ENCODE measurements at regions not wholly inside any gene's neighbourhood (a gene's known extent, or its start where the extent isn't known, plus 50 kb on each side); places are given as distances from the start of the nearest gene placed in this dataset.

DNA sequence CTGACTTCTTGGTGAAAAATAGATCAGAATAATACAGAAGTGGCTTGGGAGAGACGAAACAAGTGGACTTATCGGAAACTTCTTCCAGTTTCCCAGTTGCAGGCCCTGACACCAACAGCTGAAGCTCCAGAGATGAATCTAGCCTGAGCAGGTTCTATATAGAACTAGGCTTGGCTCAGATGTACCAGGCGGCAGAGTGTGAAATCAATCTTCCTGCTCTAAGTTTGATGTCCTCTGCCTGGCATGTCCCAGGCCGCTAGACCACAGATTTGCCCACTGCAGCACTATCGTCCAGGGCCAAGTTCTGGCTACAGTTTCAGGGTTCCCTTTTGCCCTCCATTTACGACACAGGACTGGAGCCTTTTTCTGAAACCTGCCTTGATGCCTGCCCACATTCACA lies 91.3 kb upstream of the PLEKHA5 start:
- Histone ChIP-seq H3K36me3 (ENCODE audit: control insufficient read depth, insufficient read depth, low read length) (no peaks in the 10 kb centered on the region), H3K9ac (ENCODE audit: insufficient read depth in 1 of 2, low read depth in 2 of 2, low read length in 2 of 2) (no peak overlapping the region), H3K4me2 (ENCODE audit: insufficient read depth, low read length) (no peak overlapping the region), H3K9me3 (replicated peaks; ENCODE audit: control insufficient read depth, insufficient read depth, low read depth, low read length) (no peaks in the 10 kb centered on the region), H3K4me1 (replicated peaks in 1 of 2; ENCODE audit: control insufficient read depth in 2 of 2, insufficient read depth in 2 of 2, low read length in 2 of 2) (no peaks in the 10 kb centered on the region), H3K27me3 (ENCODE audit: control insufficient read depth in 2 of 2, insufficient read depth in 2 of 2, low read length in 2 of 2) (no peaks in the 10 kb centered on the region), H3K9me1 (ENCODE audit: control insufficient read depth, insufficient read depth, low read length) (no peaks in the 10 kb centered on the region), H4K20me1 (replicated peaks; ENCODE audit: control insufficient read depth, insufficient read depth, low read length) (no peaks in the 10 kb centered on the region), H3K79me2 (ENCODE audit: control insufficient read depth, insufficient read depth, low read length) (no peaks in the 10 kb centered on the region), H2AFZ (ENCODE audit: low read depth, low read length) (no peak overlapping the region), H3K27ac (ENCODE audit: extremely low read depth, low read depth, low read length) (no peak overlapping the region), H3K4me3 (no peak overlapping the region)
- in situ Hi-C loops (cut with MboI) (no loop called here), intact Hi-C loops (cut with micrococcal nuclease) (no loop called here)
- TF ChIP-seq SUPT5H (IDR thresholded peaks at IDR 0.05) (no peak), NR2F6 (CRISPR knock-in tag; IDR thresholded peaks at IDR 0.05) (no peak), CREB1 (IDR thresholded peaks at IDR 0.05) (no peak), CREB1 (CRISPR knock-in tag; IDR thresholded peaks at IDR 0.05) (no peak)
- TF ChIP-seq, protein P1, sequence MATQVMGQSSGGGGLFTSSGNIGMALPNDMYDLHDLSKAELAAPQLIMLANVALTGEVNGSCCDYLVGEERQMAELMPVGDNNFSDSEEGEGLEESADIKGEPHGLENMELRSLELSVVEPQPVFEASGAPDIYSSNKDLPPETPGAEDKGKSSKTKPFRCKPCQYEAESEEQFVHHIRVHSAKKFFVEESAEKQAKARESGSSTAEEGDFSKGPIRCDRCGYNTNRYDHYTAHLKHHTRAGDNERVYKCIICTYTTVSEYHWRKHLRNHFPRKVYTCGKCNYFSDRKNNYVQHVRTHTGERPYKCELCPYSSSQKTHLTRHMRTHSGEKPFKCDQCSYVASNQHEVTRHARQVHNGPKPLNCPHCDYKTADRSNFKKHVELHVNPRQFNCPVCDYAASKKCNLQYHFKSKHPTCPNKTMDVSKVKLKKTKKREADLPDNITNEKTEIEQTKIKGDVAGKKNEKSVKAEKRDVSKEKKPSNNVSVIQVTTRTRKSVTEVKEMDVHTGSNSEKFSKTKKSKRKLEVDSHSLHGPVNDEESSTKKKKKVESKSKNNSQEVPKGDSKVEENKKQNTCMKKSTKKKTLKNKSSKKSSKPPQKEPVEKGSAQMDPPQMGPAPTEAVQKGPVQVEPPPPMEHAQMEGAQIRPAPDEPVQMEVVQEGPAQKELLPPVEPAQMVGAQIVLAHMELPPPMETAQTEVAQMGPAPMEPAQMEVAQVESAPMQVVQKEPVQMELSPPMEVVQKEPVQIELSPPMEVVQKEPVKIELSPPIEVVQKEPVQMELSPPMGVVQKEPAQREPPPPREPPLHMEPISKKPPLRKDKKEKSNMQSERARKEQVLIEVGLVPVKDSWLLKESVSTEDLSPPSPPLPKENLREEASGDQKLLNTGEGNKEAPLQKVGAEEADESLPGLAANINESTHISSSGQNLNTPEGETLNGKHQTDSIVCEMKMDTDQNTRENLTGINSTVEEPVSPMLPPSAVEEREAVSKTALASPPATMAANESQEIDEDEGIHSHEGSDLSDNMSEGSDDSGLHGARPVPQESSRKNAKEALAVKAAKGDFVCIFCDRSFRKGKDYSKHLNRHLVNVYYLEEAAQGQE (IDR thresholded peaks at IDR 0.05; ENCODE audit: borderline replicate concordance): no peak
- TF ChIP-seq, protein P1 (CRISPR knock-in tag; IDR thresholded peaks at IDR 0.05; ENCODE audit: low read depth): no peak
- FAIRE-seq (no peak), ATAC-seq (no peak), DNase-seq (ENCODE audit: extremely low read depth in 1 of 4, low spot score in 3 of 4) (no peak)
- BruUV-seq (replicated peaks): no TSS peak
- WGBS (ENCODE audit: insufficient coverage, low coverage, missing lambda C conversion rate): 14% methylated on average over 4 of the region's 6 CpGs
- POLR2A ChIA-PET: no interaction called here
- CTCF ChIA-PET (ENCODE audit: low intra/inter-chr PET ratio): no interaction called here

Data from K562 (cell line).